ENCODE measurements at regions not wholly inside any gene's neighbourhood (a gene's known extent, or its start where the extent isn't known, plus 50 kb on each side); places are given as distances from the start of the nearest gene placed in this dataset.

DNA sequence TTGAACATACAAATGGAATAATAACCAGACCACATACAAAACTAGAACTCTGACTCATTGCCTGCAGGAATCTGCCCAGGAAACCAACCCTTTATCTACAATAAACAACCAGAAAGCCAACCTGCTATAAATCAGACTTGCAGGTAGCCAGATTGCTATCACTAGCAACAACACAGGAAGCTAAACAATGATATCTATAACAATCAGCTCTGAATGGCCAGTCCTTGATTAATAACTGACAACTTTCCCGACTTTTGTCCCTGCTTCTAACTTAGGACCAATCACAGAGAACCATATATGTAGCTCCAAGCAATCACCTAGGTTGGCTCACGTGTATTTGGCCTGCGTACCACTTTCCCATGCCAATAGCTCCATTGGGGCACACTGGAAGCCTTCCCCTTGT is 470.8 kb downstream of the RIT2 start:
- no peak for DNase-seq

DNA sequence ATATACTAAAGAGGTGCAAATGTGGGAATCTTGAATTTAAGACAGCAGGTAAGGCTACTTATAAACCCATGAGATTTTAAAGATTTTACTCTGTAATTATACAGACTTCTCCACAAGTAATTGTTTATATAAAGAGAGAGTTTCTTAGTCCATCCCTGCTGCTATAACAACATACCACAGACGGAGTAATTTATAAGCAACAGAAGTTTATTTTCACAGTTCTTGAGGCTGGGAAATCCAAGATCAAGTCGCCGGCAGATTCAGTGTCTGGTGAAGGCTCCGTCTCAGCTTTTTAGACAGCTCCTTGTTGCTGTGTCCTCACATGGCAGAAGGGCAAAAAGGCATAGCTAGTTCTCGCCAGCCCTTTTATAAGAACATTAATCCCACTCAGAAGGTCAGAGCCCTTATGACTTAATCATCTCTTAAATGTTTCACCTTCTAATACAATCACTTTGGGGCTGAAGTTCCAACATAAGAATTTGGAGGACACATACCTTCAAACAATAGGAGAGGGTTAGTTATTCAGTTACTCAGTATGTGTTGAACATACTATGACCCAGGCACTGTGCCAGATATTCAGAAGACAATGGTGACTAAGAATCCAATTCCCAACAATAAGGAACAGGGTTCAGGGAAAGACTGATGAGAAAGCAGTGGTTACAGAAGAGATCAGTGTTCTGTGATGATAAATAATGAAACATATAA is 466.0 kb downstream of the RIT2 start:
- DNase-seq = peak; percentile 3

DNA sequence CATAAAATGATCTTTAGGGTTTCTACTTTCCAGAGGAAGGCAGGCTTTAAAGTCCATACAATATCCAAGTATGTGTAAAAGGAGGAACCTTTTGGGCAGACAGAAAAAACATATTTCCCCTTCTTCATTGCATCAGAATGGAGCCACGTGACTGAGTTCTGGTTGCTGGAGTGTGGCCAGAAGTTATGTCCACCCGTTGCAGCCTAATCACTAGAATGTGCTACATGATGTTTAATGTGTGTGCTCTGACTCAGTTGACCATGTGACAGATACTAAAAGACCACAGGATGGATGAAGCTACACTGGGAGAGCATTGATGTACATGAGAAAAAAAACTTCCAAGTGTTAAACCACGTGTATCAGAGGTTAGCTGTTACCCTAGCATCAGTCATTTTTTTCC is 460.9 kb downstream of the RIT2 start:
- no peak for DNase-seq

- DNase-seq = no peak
Observed at GRCh38 chr18:42657551-42657950, 457.9 kb downstream of the RIT2 start.

DNA sequence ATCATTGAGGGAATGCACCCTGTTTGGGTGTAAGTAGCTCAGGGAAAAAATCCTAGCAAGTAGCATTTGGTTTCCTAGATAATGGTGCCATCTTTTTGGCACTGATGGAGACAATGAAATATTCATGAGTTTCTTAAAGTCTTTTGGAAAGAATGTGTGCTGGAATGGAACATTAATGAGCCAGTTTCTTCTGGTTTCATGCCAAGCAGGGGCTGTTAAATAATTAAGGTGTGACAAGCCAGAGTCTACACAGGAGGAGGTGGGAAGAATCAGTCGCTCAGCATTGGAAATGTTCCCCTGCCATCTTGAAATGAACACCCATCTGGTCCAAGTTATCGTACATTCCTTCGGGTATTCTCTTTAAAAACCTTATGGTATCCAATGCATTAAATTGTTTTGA is 457.3 kb downstream of the RIT2 start:
- DNase-seq = no peak

DNA sequence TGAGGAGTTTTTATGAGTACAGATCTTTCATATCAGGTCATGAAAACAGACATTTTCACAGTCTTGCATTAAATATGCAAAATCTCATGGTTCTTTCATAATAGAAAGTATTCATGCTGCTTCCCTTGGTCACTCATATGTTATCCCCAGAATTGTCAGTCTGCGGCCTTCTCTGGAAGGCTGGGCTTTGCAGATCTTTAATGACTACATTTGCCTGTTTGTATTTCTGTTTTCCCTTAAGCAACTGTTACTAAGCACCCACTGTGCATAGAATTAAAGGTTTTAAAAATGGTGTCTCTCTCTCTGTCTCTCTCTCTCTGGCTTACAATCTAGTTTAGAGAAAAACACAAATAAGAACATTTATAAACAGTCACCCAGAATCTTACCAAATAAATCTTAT is 456.3 kb downstream of the RIT2 start:
- no peak for DNase-seq

- DNase-seq = no peak
Observed at GRCh38 chr18:42670860-42671259, 444.6 kb downstream of the RIT2 start.

GRCh38 chr18:42675810-42676209 is 439.7 kb downstream of the RIT2 start:
- DNase-seq = no peak

GRCh38 chr18:42683094-42683493 is 432.4 kb downstream of the RIT2 start:
- no peak for DNase-seq

DNA sequence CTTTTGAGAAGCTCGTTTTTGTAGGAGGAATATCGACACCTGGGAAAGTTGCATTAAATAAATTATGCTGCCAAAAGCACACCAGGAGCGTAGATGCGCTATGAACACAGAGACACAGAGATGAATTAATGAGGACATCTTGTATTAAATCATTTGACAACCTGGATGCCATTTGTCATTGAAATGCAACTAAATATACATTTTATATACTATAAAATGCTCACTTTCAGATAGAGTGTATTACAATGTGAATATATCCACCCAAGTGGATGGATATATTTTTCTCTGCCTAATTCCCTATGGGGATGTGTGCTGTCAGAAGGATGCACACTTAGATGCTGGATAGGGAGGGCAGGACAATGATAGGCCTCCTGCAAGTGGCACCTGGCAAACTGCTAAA is 426.2 kb downstream of the RIT2 start:
- DNase-seq = no peak
